Activated CD4-positive, alpha-beta T cell treated with anti-CD3 and anti-CD28 coated beads for 36 hours (primary cell): ENCODE measurements at regions not wholly inside any gene's neighbourhood (a gene's known extent, or its start where the extent isn't known, plus 50 kb on each side); places are given as distances from the start of the nearest gene placed in this dataset.

Experiments
- ATAC-seq: fragments of 200-7000 bp; cut with Tn5 transposase; one replicate; pipeline ENCODE4 v1.10.0; 2021; ENCODE audit warnings: mild to moderate bottlenecking, moderate library complexity
- CTCF ChIA-PET: fragments of 350-600 bp; sonication (Branson Sonifier 250); formaldehyde crosslinking; loops from one replicate; lab custom pipeline; 2021; ENCODE audit warnings: antibody characterized with exemption; lab: Charles Lee
- POLR2A ChIA-PET: fragments of 350-600 bp; sonication (Branson Sonifier 250); formaldehyde crosslinking; loops from one replicate; lab custom pipeline; 2021; ENCODE audit warnings: antibody characterized with exemption, inconsistent platforms; lab: Charles Lee
- DNase-seq: peaks from one replicate; pipeline ENCODE4 v3.0.0-alpha.2; 2020
- H3K27ac Mint-ChIP-seq: one replicate; pipeline ENCODE4 v1.8.0; 2021; ENCODE audit warnings: mixed read lengths
- H3K27me3 Mint-ChIP-seq: one replicate; pipeline ENCODE4 v1.8.0; 2021; ENCODE audit warnings: mixed read lengths
- H3K36me3 Mint-ChIP-seq: one replicate; pipeline ENCODE4 v1.8.0; 2021; ENCODE audit warnings: low read depth, mixed read lengths
- H3K4me1 Mint-ChIP-seq: one replicate; pipeline ENCODE4 v1.8.0; 2021; ENCODE audit warnings: mixed read lengths
- H3K4me3 Mint-ChIP-seq: one replicate; pipeline ENCODE4 v1.8.0; 2021; ENCODE audit warnings: mild to moderate bottlenecking, moderate library complexity, mixed read lengths
- H3K9me3 Mint-ChIP-seq: one replicate; pipeline ENCODE4 v1.8.0; 2021; ENCODE audit warnings: low read depth, mixed read lengths
- intact Hi-C, 2 experiments: fragments of 100-400 bp; cut with DNase I in 1 of 2; cut with micrococcal nuclease in 1 of 2; formaldehyde crosslinking; loops; one replicate each; pipeline versions ENCODE4 v1.14.2 to v1.15.1; 2022 to 2024; cut with DNase I, micrococcal nuclease

DNA sequence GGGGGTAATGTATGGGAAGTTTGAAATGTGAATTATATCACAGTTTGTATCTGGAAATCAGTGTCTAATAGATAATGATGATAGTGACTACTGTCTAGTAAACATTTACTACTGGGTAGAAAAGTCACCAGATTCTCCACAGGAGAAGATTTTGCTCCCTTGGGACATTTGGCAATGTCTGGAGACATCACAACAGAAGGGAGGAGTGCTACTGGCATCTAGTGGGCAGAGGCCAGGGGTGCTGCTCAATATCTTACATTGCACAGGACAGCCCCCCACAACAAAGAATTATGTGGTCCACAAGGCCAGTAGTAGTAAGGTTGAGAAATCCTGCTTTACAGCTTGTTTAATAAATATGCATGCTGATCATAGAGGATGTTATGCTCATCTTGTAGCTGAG is 92.3 kb upstream of the PRPS1L1 start:
- ChIA-PET CTCF (no interaction called here), POLR2A (no interaction called here)
- DNase-seq (no peak), ATAC-seq (no peak)
- no peaks in the 10 kb centered on the region for H3K9me3 Mint-ChIP-seq
- no peaks in the 10 kb centered on the region for H3K36me3 Mint-ChIP-seq
- H3K27ac Mint-ChIP-seq, result no peak overlapping the region
- H3K27me3 Mint-ChIP-seq, result peaks cover 3% of the 10 kb centered on the region
- intact Hi-C loops, result no loop called here
- no peaks in the 10 kb centered on the region for H3K4me1 Mint-ChIP-seq
- H3K4me3 Mint-ChIP-seq, result no peak overlapping the region

DNA sequence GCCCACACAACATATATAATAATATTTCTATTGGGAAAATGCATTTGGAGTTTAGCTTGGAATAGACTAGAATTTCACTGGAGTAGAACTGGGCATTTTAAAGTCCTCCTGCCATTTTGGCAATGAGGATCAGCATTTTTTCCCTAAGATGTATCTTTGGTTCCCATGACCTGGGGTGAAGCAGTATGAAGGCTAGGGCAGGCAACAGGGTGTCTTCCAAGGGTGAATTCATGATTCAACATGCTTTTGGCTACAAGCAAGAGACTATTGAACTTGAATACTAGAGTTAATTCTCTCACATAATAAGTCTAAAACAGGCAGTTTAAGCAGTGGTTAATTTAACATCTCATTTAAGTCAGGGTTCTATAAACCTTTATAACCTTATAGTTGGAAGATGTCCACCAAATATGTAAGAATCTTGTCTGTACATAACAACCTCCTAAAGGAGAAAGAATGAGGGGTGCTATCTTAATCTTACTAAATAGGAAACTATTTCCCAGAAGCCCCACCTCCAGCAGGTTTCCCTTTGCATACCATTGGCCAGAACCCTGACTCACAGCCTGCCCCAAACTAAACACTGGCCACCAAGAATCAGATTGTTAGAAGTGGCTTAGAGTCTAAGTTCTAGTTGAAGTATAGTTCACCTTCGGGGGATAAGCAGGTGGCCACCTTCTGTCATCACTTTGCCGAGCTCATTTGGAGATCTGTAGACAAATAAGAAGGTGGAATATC is 96.0 kb upstream of the PRPS1L1 start:
- no peak for DNase-seq
- Mint-ChIP-seq H3K9me3 (no peaks in the 10 kb centered on the region), H3K27ac (no peak overlapping the region), H3K27me3 (peaks cover 2% of the 10 kb centered on the region), H3K36me3 (no peaks in the 10 kb centered on the region), H3K4me1 (no peaks in the 10 kb centered on the region), H3K4me3 (no peak overlapping the region)
- ATAC-seq, result no peak
- intact Hi-C loops, result no loop called here
- CTCF ChIA-PET, result interaction anchor here (0.7 kb wide), 1 partner anchor 177 kb away, joined by 3 read pairs; no protein-coding TSS in a partner anchor
- POLR2A ChIA-PET, result no interaction called here

- DNase-seq (no peak), ATAC-seq (no peak)
- intact Hi-C loops, result no loop called here
- Mint-ChIP-seq H3K27me3 (peaks cover 5% of the 10 kb centered on the region), H3K4me3 (no peak overlapping the region), H3K27ac (no peak overlapping the region), H3K4me1 (no peaks in the 10 kb centered on the region), H3K36me3 (no peaks in the 10 kb centered on the region), H3K9me3 (no peaks in the 10 kb centered on the region)
- ChIA-PET CTCF (no interaction called here), POLR2A (no interaction called here)
These were observed 97.8 kb upstream of the PRPS1L1 start for GRCh38 chr7:18125476-18125875.

DNA sequence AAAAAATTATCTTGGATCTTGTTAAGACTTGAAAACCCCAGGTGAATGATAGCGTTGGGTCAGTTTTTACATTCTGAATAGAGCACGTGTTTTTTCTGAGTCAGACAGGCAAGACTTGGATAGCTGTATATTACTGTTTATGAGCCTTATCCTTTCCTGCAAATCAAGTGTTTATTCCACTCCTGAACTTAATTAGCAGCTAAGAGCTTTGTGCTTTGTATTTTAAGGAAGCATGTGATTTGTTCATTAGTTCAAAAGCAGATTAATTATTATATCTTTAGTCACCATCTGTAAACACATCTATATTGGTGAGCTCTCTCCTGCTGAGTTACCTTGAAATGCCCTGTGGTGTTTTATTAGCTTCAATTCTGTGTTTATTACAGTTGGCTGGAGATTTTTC is 98.6 kb upstream of the PRPS1L1 start:
- Mint-ChIP-seq H3K9me3 (no peaks in the 10 kb centered on the region), H3K27me3 (peaks cover 6% of the 10 kb centered on the region), H3K4me1 (no peaks in the 10 kb centered on the region), H3K27ac (no peak overlapping the region), H3K36me3 (no peaks in the 10 kb centered on the region), H3K4me3 (no peak overlapping the region)
- CTCF ChIA-PET, result interaction anchor here (0.7 kb wide), 1 partner anchor 69 kb away, joined by 3 read pairs; no protein-coding TSS in a partner anchor
- POLR2A ChIA-PET, result no interaction called here
- ATAC-seq (no peak), DNase-seq (no peak)
- intact Hi-C loops, result no loop called here

GRCh38 chr7:18128846-18129245 is 101.2 kb upstream of the PRPS1L1 start:
- Mint-ChIP-seq H3K36me3 (no peaks in the 10 kb centered on the region), H3K9me3 (no peaks in the 10 kb centered on the region), H3K27ac (no peak overlapping the region), H3K27me3 (peaks cover 5% of the 10 kb centered on the region), H3K4me3 (no peak overlapping the region), H3K4me1 (no peaks in the 10 kb centered on the region)
- ATAC-seq (no peak), DNase-seq (no peak)
- ChIA-PET POLR2A (no interaction called here), CTCF (interaction anchor here (0.6 kb wide), 1 partner anchor 177 kb away, joined by 5 read pairs; no protein-coding TSS in a partner anchor)
- intact Hi-C loops, result no loop called here

GRCh38 chr7:18132811-18133210 is 105.2 kb upstream of the PRPS1L1 start:
- Mint-ChIP-seq H3K4me3 (no peak overlapping the region), H3K4me1 (no peaks in the 10 kb centered on the region)

GRCh38 chr7:18133921-18134320 is 106.3 kb upstream of the PRPS1L1 start:
- H3K27me3 Mint-ChIP-seq, result peaks cover 5% of the 10 kb centered on the region

More at GRCh38 chr7:18132811-18133210, 105.2 kb upstream of the PRPS1L1 start:
- CTCF ChIA-PET, result interaction anchor here (0.6 kb wide), 1 partner anchor 456 kb away, joined by 3 read pairs; no protein-coding TSS in a partner anchor
- H3K9me3 Mint-ChIP-seq, result no peaks in the 10 kb centered on the region
- no peak overlapping the region for H3K27ac Mint-ChIP-seq
- no peak for ATAC-seq
- intact Hi-C loops, result no loop called here
- POLR2A ChIA-PET, result no interaction called here
- peaks cover 5% of the 10 kb centered on the region for H3K27me3 Mint-ChIP-seq
- DNase-seq, result no peak
- H3K36me3 Mint-ChIP-seq, result no peaks in the 10 kb centered on the region

DNA sequence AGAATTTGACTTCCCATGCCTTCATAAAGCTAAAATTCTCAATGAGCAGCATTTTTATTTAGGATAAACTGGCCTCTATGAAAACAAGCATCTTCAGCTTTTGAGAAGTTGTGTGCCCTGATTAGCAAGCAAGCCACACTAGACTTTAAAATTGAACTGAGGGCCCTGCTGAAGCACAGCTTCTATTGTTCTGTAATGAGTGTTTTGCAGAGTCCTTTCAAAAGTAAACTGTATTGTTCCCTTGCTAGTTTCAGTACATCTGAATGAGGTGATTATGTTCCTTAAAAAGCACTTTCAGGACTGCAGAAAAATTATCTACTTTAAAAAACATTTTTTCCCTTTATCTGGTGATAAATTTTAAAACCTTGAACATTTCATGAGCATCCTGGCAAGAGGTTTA is 113.3 kb upstream of the PRPS1L1 start:
- intact Hi-C loops, result no loop called here
- no peak for DNase-seq
- ATAC-seq, result no peak
- H3K4me3 Mint-ChIP-seq, result no peak overlapping the region
- no peaks in the 10 kb centered on the region for H3K36me3 Mint-ChIP-seq
- H3K4me1 Mint-ChIP-seq, result no peaks in the 10 kb centered on the region
- H3K27ac Mint-ChIP-seq, result no peak overlapping the region
- POLR2A ChIA-PET, result no interaction called here
- peaks cover 6% of the 10 kb centered on the region for H3K27me3 Mint-ChIP-seq
- no peaks in the 10 kb centered on the region for H3K9me3 Mint-ChIP-seq
- CTCF ChIA-PET, result interaction anchor here (0.5 kb wide), 1 partner anchor 616 kb away, joined by 3 read pairs; no protein-coding TSS in a partner anchor

More at GRCh38 chr7:18133921-18134320, 106.3 kb upstream of the PRPS1L1 start:
- no peaks in the 10 kb centered on the region for H3K4me1 Mint-ChIP-seq
- no peak for DNase-seq
- no peak overlapping the region for H3K27ac Mint-ChIP-seq
- no peaks in the 10 kb centered on the region for H3K9me3 Mint-ChIP-seq
- POLR2A ChIA-PET, result no interaction called here
- intact Hi-C loops, result no loop called here
- H3K36me3 Mint-ChIP-seq, result no peaks in the 10 kb centered on the region
- CTCF ChIA-PET, result interaction anchor here (1.1 kb wide), 1 partner anchor 9 kb away, joined by 3 read pairs; no protein-coding TSS in a partner anchor
- ATAC-seq, result no peak
- no peak overlapping the region for H3K4me3 Mint-ChIP-seq

DNA sequence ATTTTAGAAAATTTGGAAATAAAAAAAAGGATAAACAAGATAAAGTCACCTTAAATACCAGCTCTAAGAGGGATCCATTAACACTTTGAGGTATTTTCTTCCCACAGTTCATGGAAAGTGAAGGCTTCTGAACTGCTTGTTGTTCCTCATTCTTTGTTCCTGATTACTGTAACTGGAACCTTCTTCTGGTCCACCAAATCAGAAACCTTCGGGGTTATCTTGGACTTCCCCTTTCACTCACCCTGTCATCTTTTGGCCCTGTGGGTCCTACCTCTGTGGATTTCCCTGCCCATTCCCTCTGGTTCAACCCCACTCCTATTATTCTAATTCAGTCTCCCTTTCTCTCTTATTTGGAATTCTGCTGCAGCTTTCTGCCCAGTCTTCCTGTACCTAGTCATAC is 116.5 kb upstream of the PRPS1L1 start:
- CTCF ChIA-PET, result no interaction called here
- DNase-seq (no peak), ATAC-seq (no peak)
- peaks cover 6% of the 10 kb centered on the region for H3K27me3 Mint-ChIP-seq
- H3K9me3 Mint-ChIP-seq, result no peaks in the 10 kb centered on the region
- H3K36me3 Mint-ChIP-seq, result no peaks in the 10 kb centered on the region
- no peak overlapping the region for H3K4me3 Mint-ChIP-seq
- no peak overlapping the region for H3K27ac Mint-ChIP-seq
- intact Hi-C loops, result no loop called here
- H3K4me1 Mint-ChIP-seq, result no peaks in the 10 kb centered on the region
- POLR2A ChIA-PET, result no interaction called here

DNA sequence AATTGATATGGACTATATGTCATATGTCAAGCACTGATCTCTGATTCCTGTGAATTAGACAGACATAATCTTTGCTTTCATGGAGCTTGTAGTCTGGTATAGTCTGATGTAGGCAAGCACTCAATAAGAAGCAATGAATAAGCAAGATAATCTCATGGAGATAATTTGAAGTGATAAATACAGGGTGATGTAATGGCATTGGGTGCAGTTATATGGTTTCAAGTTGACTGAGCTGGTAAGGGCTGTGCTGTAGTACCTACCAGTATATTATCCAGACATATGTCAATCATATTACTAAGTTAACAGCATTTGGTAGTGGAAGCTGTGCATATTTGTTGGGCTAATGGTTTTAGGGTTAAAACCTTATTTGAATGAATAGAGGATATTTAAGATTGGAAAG is 117.5 kb upstream of the PRPS1L1 start:
- H3K27ac Mint-ChIP-seq, result no peak overlapping the region
- no peaks in the 10 kb centered on the region for H3K36me3 Mint-ChIP-seq
- H3K27me3 Mint-ChIP-seq, result peaks cover 6% of the 10 kb centered on the region
- ATAC-seq (no peak), DNase-seq (no peak)
- ChIA-PET POLR2A (no interaction called here), CTCF (no interaction called here)
- H3K4me3 Mint-ChIP-seq, result no peak overlapping the region
- intact Hi-C loops, result no loop called here
- H3K4me1 Mint-ChIP-seq, result no peaks in the 10 kb centered on the region
- H3K9me3 Mint-ChIP-seq, result no peaks in the 10 kb centered on the region

DNA sequence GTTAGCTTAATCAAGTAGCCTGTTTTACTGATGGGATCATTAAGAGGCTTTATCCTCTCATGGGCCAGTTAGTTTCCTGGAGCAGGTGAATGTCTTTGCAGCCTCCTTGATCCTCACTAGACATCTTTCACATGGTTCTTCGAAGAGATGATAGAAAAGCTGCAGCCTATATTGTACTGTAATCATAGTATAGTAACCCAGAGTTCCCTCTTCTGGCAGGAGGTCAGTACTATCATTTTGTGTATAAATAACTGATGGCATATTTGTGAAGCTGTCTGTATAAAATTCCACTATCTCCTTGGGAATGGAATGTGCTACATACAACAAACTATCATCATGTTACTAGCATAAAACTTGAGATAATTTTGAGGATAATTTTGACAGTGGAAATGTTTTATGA is 123.8 kb upstream of the PRPS1L1 start:
- intact Hi-C loops, result no loop called here
- Mint-ChIP-seq H3K4me1 (no peaks in the 10 kb centered on the region), H3K36me3 (no peaks in the 10 kb centered on the region), H3K27me3 (peaks cover 5% of the 10 kb centered on the region), H3K27ac (no peak overlapping the region), H3K4me3 (no peak overlapping the region), H3K9me3 (no peaks in the 10 kb centered on the region)
- no peak for ATAC-seq
- CTCF ChIA-PET, result no interaction called here
- POLR2A ChIA-PET, result no interaction called here
- no peak for DNase-seq

DNA sequence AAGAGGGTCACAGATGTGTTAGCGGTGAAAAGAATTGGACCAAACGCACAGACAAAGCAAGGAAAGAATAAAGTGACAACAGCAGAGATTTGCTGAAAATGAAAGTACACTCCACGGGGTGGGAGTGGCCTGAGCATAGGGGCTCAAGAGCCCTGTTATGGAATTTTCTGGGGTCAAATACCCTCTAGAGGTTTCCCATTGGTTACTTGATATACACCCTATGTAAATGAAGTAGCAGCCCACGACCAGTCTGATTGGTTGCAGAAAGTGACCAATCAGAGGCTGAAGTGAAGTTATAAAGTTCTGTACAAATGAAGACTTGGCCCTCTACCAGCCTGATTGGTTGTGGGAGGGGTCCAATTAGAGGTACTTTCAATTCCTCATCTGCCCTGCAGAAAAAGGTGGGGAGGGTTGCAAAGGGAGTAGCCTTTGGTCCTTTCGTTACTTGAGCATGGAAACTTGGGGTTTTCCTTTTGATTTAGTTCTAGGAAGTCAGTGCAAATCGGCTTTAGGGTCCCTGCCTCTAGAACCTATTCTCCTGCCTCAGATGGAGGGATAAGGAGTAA is 125.6 kb upstream of the PRPS1L1 start:
- Mint-ChIP-seq H3K27me3 (peaks cover 7% of the 10 kb centered on the region), H3K4me3 (no peak overlapping the region), H3K9me3 (no peaks in the 10 kb centered on the region), H3K4me1 (no peaks in the 10 kb centered on the region), H3K27ac (no peak overlapping the region), H3K36me3 (no peaks in the 10 kb centered on the region)
- ChIA-PET CTCF (interaction anchor here (0.6 kb wide), 1 partner anchor 83 kb away, joined by 3 read pairs; no protein-coding TSS in a partner anchor), POLR2A (no interaction called here)
- no peak for DNase-seq
- intact Hi-C loops, result no loop called here
- ATAC-seq, result no peak
